ENCODE measurements at regions not wholly inside any gene's neighbourhood (a gene's known extent, or its start where the extent isn't known, plus 50 kb on each side); places are given as distances from the start of the nearest gene placed in this dataset.

GRCh38 chr7:41792120-41792519 is 89.2 kb upstream of the INHBA start:
- DNase-seq (ENCODE audit: low spot score, unreplicated experiment) = no peak
- no peak for TF ChIP-seq CTCF (IDR thresholded peaks at IDR 0.05; ENCODE audit: unreplicated experiment)
- H3K9me3 Mint-ChIP-seq (ENCODE audit: low read depth) = no peaks in the 10 kb centered on the region
- H3K27ac Mint-ChIP-seq = no peak overlapping the region
- no peaks in the 10 kb centered on the region for H3K27me3 Mint-ChIP-seq
- no peaks in the 10 kb centered on the region for H3K4me1 Mint-ChIP-seq (ENCODE audit: low read depth)
- H3K36me3 Mint-ChIP-seq (ENCODE audit: insufficient read depth) = no peaks in the 10 kb centered on the region
- no peak overlapping the region for H3K4me3 Mint-ChIP-seq (ENCODE audit: low read depth)

GRCh38 chr7:41788556-41788955 is 85.7 kb upstream of the INHBA start:
- Mint-ChIP-seq H3K9me3 (ENCODE audit: low read depth) (no peaks in the 10 kb centered on the region), H3K36me3 (ENCODE audit: insufficient read depth) (no peaks in the 10 kb centered on the region), H3K27me3 (no peaks in the 10 kb centered on the region), H3K4me3 (ENCODE audit: low read depth) (no peak overlapping the region), H3K4me1 (ENCODE audit: low read depth) (no peaks in the 10 kb centered on the region), H3K27ac (no peak overlapping the region)
- TF ChIP-seq CTCF (IDR thresholded peaks at IDR 0.05; ENCODE audit: unreplicated experiment) = no peak
- no peak for DNase-seq (ENCODE audit: low spot score, unreplicated experiment)

GRCh38 chr7:41787651-41788350 is 84.9 kb upstream of the INHBA start:
- Mint-ChIP-seq H3K4me3 (ENCODE audit: low read depth) (no peak overlapping the region), H3K4me1 (ENCODE audit: low read depth) (no peaks in the 10 kb centered on the region), H3K27ac (no peak overlapping the region), H3K27me3 (no peaks in the 10 kb centered on the region), H3K36me3 (ENCODE audit: insufficient read depth) (no peaks in the 10 kb centered on the region), H3K9me3 (ENCODE audit: low read depth) (no peaks in the 10 kb centered on the region)
- no peak for DNase-seq (ENCODE audit: low spot score, unreplicated experiment)
- TF ChIP-seq CTCF (IDR thresholded peaks at IDR 0.05; ENCODE audit: unreplicated experiment) = no peak

- no peaks in the 10 kb centered on the region for H3K4me1 Mint-ChIP-seq (ENCODE audit: low read depth)
- H3K27me3 Mint-ChIP-seq = no peaks in the 10 kb centered on the region
- no peaks in the 10 kb centered on the region for H3K9me3 Mint-ChIP-seq (ENCODE audit: low read depth)
- H3K27ac Mint-ChIP-seq = no peak overlapping the region
- H3K4me3 Mint-ChIP-seq (ENCODE audit: low read depth) = no peak overlapping the region
- no peaks in the 10 kb centered on the region for H3K36me3 Mint-ChIP-seq (ENCODE audit: insufficient read depth)
- no peak for DNase-seq (ENCODE audit: low spot score, unreplicated experiment)
- TF ChIP-seq CTCF (IDR thresholded peaks at IDR 0.05; ENCODE audit: unreplicated experiment) = no peak
These were observed 84.1 kb upstream of the INHBA start for GRCh38 chr7:41786944-41787343.

GRCh38 chr7:41786404-41786803 is 83.5 kb upstream of the INHBA start:
- no peak for DNase-seq (ENCODE audit: low spot score, unreplicated experiment)
- H3K4me1 Mint-ChIP-seq (ENCODE audit: low read depth) = no peaks in the 10 kb centered on the region
- H3K27me3 Mint-ChIP-seq = no peaks in the 10 kb centered on the region
- H3K27ac Mint-ChIP-seq = no peak overlapping the region
- H3K4me3 Mint-ChIP-seq (ENCODE audit: low read depth) = no peak overlapping the region
- H3K9me3 Mint-ChIP-seq (ENCODE audit: low read depth) = no peaks in the 10 kb centered on the region
- TF ChIP-seq CTCF (IDR thresholded peaks at IDR 0.05; ENCODE audit: unreplicated experiment) = no peak
- H3K36me3 Mint-ChIP-seq (ENCODE audit: insufficient read depth) = no peaks in the 10 kb centered on the region

Data from progenitor cell of endocrine pancreas (in vitro differentiated cells).